NOMO-1 (cell line): ENCODE measurements at regions not wholly inside any gene's neighbourhood (a gene's known extent, or its start where the extent isn't known, plus 50 kb on each side); places are given as distances from the start of the nearest gene placed in this dataset.

Experiments used
- DNase-seq, 2 experiments: peaks; one replicate each; lab custom pipeline; 2025; ENCODE audit not compliant: unreplicated experiment in 2 of 2; lab: John Stamatoyannopoulos, UW

GRCh38 chr12:86860776-86861175 lies 604.6 kb upstream of the MGAT4C start:
- no peak for DNase-seq

GRCh38 chr12:86852451-86852850 lies 596.3 kb upstream of the MGAT4C start:
- no peak for DNase-seq

- DNase-seq, result no peak
Measured at GRCh38 chr12:86838711-86839110, 582.5 kb upstream of the MGAT4C start.

DNA sequence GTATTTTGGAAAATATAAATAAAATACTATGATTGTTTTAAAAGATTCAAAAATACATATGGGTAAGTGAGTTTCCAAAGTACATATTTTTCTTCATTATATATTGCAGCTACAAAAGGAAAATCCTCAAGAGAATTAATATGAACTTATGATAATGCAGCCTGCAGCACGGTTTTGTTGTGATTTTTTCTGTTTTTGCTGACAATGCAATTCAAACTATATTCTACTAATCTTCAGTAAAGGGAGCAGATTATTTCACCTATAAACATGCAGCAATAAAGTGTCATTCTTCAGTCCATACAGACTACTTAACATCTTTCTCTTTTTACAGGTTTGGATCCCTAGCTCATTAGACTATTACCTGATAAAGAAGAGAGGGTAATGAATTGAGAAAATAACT lies 582.1 kb upstream of the MGAT4C start:
- DNase-seq, result no peak

DNA sequence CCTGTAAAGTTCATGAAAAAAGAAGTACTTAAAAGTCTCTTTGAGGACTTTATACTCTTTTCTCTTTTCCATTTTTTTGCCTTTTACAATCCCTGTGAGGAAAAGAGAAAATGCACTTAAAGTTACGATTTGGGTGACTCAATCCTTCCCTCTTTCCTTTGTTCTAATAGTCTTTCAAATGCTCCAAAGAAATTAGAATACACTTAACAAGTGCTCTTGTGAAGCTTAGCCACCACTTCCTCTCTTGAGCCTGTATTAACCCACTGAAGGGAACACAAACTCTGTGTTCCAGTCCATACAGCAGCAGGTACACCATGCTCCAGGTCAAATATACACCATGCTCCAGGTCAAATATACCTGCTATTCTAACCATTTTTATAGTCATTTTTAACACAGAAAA lies 581.1 kb upstream of the MGAT4C start:
- DNase-seq, result no peak

GRCh38 chr12:86834217-86834616 lies 578.0 kb upstream of the MGAT4C start:
- no peak for DNase-seq

DNA sequence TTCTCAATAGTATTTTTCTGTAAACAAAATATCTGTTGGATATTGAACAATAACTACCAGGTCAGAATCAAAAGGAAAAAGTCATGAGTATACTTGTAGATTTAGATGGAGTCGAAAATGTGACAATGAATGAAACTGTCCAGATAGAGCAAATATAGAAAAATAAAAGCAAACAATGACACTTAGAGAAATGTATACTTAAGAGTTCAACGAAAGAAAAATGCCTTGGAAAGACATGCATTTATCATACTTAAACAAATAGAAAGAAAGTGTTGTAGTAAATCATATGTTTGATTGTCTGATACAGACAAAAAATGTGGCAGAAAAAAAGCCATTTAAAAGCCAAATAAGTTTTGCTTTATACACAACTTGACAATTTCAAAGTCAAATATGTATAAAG lies 571.2 kb upstream of the MGAT4C start:
- DNase-seq, result no peak

- no peak for DNase-seq
Measured at GRCh38 chr12:86826051-86826450, 569.9 kb upstream of the MGAT4C start.

DNA sequence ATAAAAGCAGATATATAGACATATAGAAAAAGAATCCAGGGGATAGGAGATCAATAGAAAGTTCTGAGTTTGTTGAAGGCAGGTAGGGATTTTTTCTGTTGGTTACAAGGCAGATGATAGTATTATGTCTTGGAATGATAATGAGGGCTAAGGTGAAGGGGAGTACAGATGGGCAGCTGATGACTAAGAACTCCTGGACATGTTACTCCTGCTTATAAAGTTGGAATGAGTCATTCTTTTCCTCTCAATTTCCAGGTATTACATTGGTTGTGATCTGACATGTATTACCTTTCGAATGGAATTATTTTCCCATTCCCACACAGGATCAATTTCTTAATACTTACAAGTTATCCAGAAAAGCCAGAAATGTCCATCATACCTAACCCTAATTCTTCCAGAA lies 545.2 kb upstream of the MGAT4C start:
- DNase-seq, result no peak

DNA sequence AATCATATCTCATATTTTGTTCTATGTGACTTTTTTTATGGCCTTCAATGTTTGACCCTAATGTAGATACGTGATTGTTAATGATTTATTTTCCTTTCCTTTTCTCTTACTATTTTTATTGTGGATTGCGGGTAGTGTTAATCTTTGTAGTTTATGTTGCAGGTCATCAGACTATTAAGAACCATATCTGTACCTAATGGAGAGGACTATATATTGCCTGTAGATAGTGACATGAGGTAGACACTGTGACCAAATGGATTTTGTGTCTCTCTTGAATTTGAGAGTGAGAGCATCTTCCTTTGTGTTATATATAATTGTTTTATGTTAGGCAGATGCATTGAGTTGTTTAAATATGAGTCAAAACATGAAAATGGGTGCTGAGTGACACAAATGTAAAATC lies 543.4 kb upstream of the MGAT4C start:
- DNase-seq, result no peak

DNA sequence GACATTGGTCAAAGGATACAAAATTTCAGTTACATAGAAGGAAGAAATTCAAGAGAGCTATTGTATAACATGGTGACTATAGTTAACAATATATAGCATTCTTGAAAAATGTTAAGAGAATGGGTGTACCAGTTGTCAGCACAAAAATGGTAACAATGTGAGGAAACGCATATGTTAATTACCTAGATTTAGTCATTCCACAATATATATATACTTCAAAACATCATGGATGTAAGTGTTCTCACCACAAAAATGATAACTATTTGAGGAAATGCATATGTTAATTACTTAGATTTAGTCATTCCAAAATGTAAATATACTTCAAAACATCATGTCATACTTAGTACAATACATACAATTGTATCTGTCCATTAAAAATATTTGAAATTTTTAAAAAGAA lies 540.4 kb upstream of the MGAT4C start:
- no peak for DNase-seq

DNA sequence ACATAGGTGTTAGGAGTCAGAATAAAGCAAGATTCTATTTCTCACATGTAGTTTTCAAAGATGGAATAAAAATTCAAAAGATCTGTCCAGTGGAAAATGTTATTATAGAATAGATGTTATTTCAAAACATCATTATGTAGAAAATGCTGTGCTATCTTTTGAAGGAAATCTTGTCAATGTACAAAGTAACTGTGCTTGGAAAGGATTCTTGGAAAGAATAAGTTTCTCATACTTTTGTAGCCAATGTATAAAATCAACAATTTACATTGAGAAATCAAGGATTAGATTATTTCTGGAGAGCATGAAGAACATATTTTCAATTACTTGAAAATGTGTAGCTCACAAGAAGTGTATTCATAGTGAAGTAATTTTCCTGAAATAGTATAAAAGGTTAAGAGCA lies 532.5 kb upstream of the MGAT4C start:
- no peak for DNase-seq

DNA sequence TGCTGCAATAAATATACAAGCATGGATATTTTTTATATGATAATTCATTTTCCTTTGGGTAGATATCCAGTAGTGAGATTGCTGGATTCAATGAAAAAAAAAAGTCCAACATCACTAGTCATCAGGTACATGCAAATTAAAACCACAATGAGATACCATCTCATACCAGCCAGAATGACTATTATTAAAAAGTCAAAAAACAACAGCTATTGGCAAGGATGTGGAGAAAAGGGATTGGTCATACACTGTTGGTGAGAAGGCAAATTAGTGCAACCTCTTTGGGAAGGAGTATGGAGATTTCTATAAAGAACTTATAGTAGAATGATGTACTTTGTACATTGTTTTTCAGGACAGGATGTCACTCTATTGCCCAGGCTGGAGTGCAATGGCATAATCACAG lies 531.2 kb upstream of the MGAT4C start:
- DNase-seq, result no peak

DNA sequence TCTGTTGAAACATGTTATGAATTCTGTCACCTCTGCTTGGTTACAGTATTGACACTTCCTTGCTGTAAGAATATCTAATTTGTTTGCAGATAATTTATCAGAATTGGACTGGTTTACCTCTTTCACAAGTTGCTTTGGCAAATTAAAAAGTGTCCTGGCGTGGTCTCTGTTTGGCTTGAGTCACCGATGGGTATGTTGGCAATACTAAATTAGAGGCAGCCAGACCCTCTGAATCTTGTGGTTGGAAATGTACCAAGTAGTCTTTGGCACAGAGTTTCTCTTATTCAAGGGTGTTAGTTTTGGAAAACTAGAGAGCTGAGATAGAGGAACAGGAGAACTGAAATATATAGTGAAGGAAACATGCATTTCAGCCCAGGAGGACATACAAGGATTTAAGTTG lies 521.1 kb upstream of the MGAT4C start:
- no peak for DNase-seq

GRCh38 chr12:86774841-86775388 lies 518.7 kb upstream of the MGAT4C start:
- DNase-seq, result no peak

GRCh38 chr12:86772696-86773095 lies 516.5 kb upstream of the MGAT4C start:
- no peak for DNase-seq

GRCh38 chr12:86770871-86771270 lies 514.7 kb upstream of the MGAT4C start:
- no peak for DNase-seq

DNA sequence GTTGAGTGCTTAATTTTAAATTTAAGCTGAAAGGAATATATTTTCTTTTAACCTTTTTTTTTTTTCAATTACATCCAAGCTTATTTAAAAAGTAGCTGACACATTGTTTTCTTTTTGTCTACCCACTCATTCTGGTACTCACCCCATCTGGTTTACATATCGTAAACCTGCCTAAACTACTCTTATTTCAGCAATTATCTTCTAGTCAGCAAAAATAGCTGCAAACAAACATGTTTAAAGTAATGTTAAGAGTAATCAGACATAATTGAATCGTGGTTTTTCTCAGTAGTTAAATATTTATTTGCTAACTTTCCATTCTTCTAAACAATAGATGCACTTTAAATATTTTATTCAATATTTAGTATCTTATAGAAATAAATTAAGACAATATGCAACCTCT lies 492.7 kb upstream of the MGAT4C start:
- DNase-seq, result no peak

DNA sequence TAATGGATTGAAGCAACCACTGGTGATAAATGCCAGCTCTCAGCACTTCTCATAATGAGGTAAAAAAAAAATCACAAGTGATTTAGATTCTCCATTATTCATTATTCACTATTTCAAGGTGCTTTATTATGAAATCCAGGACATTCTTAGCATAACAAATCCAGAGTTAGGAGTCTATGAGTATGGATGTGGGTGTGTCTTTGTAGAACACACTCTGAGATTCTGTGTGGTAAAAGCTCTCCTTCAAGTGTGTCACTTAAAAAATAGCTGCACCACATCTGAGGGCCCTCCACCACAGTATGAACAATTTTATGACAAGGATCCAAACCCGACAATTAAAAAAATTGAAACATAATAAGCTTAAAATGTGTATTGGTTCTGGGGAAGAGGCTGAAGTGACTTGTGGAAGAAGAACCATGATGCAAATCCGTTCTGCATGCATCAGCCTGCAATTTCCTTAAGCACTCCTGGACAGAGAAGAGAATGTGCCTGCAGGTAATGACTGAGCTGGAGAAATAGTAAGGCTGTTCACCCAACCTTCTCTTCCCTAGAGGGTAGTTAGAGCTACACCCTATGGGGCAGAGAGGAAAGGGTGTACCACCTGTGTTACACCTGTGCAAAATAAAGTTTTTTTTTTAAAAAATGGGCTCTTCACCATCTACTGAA lies 488.5 kb upstream of the MGAT4C start:
- DNase-seq, result no peak

- DNase-seq, result no peak
Measured at GRCh38 chr12:86743875-86744536, 487.8 kb upstream of the MGAT4C start.

DNA sequence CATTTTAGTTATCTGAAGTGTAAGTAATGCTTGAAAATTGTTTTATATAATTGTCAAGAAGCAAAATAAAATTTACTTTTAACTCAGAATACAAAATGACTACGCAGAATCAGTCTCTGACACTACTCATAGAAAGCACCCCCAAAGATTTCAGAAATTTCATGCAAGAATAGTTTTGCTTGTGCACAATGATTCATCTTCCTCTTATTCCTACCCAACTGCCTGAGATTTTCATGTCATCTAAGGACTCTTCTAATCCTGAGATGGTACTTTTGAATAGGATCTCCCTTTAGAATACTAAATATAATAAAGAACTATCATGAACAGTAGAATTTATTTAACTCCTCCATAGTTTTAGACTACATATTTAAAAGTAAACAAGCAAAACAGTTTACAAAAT lies 485.3 kb upstream of the MGAT4C start:
- no peak for DNase-seq

DNA sequence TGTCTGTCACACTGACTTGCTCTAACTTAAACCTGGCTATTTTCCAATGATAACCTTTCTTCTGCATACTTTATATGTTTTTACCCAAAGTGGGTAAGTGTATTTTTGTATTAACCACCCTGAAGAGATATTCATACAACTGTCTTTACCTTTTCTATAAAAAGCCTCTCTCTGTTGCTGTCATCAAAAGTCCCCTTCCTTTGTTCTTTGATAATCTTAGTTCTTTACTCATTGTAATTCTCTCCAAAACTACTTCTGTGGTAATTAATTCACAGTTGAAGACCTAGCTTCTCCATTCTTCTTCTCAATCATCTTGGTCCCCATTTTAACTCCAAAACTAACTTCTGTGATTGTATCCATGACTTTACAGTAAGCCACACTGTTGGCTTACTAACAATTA lies 479.7 kb upstream of the MGAT4C start:
- DNase-seq, result no peak

DNA sequence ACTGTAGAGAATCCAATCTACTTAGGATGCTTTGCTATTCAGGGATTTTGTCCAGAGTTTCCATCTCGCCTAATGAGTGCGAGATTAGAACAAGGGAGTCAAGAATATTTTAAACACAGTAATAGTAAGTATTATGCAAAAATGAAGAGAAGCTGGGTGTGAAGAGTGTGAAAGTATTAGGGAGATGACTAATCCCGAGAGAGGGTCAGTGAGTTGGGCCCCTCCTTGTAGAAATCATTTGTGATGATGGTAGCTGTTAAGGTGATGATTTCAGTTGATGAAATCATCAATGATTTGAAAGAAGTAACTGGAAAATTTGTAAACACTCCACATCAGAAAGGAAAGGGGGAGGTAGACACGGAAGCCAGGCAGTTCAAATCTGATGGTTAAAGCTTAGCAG lies 478.9 kb upstream of the MGAT4C start:
- no peak for DNase-seq
